GM23338 (cell line): ENCODE measurements at regions not wholly inside any gene's neighbourhood (a gene's known extent, or its start where the extent isn't known, plus 50 kb on each side); places are given as distances from the start of the nearest gene placed in this dataset.

Source experiments
- ATAC-seq: fragments of 200-7000 bp; cut with Tn5 transposase; 3 replicates; pipeline ENCODE4 v1.9.1; 2020
- DNase-seq: peaks from one replicate; pipeline ENCODE4 v3.0.0-alpha.2; 2015; ENCODE audit warnings: low spot score
- H2AFZ ChIP-seq: fragments of 200-600 bp; sonication (generic); 2 replicates; pipeline ENCODE4 v1.8.0; 2016; ENCODE audit warnings: antibody characterized with exemption, mild to moderate bottlenecking, moderate library complexity
- H3F3A ChIP-seq: fragments of 200-600 bp; sonication (generic); replicated peaks from 2 replicates; pipeline ENCODE4 v1.8.0; 2017; ENCODE audit warnings: antibody characterized with exemption, mixed run types, low read depth
- H3K27ac ChIP-seq: fragments of 200-600 bp; sonication (generic); 2 replicates; pipeline ENCODE4 v1.6.1; 2016; ENCODE audit warnings: low read depth
- H3K27me3 ChIP-seq: fragments of 200-600 bp; sonication (generic); 2 replicates; pipeline ENCODE4 v1.8.0; 2016; ENCODE audit warnings: mild to moderate bottlenecking, mixed run types, moderate library complexity; ENCODE audit not compliant: insufficient read depth
- H3K36me3 ChIP-seq: fragments of 200-600 bp; sonication (generic); 2 replicates; pipeline ENCODE4 v1.8.0; 2016; ENCODE audit warnings: mild to moderate bottlenecking; ENCODE audit not compliant: insufficient read depth
- H3K4me1 ChIP-seq: fragments of 200-600 bp; sonication (generic); 2 replicates; pipeline ENCODE4 v1.8.0; 2016; ENCODE audit warnings: mild to moderate bottlenecking, moderate library complexity; ENCODE audit not compliant: insufficient read depth
- H3K4me2 ChIP-seq: fragments of 200-600 bp; sonication (generic); 2 replicates; pipeline ENCODE4 v1.7.1; 2017; ENCODE audit warnings: mixed run types
- H3K4me3 ChIP-seq: fragments of 200-600 bp; sonication (generic); 2 replicates; pipeline ENCODE4 v1.6.1; 2016; ENCODE audit warnings: mixed run types
- H3K79me2 ChIP-seq: fragments of 200-600 bp; sonication (generic); replicated peaks from 2 replicates; pipeline ENCODE4 v1.8.0; 2017; ENCODE audit warnings: mild to moderate bottlenecking; ENCODE audit not compliant: insufficient read depth
- H3K9me2 ChIP-seq: fragments of 200-600 bp; sonication (generic); 2 replicates; pipeline ENCODE4 v1.8.0; 2017; ENCODE audit not compliant: insufficient read depth
- H4K20me1 ChIP-seq: fragments of 200-600 bp; sonication (generic); replicated peaks from 2 replicates; pipeline ENCODE4 v1.8.0; 2017; ENCODE audit warnings: mild to moderate bottlenecking; ENCODE audit not compliant: insufficient read depth
- H3K27ac Mint-ChIP-seq: 2 replicates; pipeline ENCODE4 v1.8.0; 2020; ENCODE audit warnings: inconsistent platforms, mild to moderate bottlenecking, moderate library complexity, mixed read lengths
- H3K27me3 Mint-ChIP-seq: 3 replicates; pipeline ENCODE4 v1.8.0; 2022; ENCODE audit warnings: low read depth, mild to moderate bottlenecking, moderate library complexity, mixed read lengths, inconsistent platforms; ENCODE audit not compliant: insufficient read depth, poor library complexity
- H3K36me3 Mint-ChIP-seq: 3 replicates; pipeline ENCODE4 v1.8.0; 2021; ENCODE audit warnings: low read depth, mild to moderate bottlenecking, inconsistent platforms, moderate library complexity, mixed read lengths
- H3K4me1 Mint-ChIP-seq: 3 replicates; pipeline ENCODE4 v1.8.0; 2020; ENCODE audit warnings: mild to moderate bottlenecking, inconsistent platforms, mixed read lengths
- H3K4me3 Mint-ChIP-seq: 3 replicates; pipeline ENCODE4 v1.8.0; 2021; ENCODE audit warnings: moderate library complexity, mild to moderate bottlenecking, inconsistent platforms, mixed read lengths
- H3K9me3 Mint-ChIP-seq: 3 replicates; pipeline ENCODE4 v1.8.0; 2020; ENCODE audit warnings: moderate library complexity, mild to moderate bottlenecking, inconsistent platforms, mixed read lengths
- CREB1 ChIP-seq: fragments of 250-450 bp; sonication (Bioruptor Pico); IDR thresholded peaks from 2 replicates; pipeline ENCODE4 v1.5.0; 2020; ENCODE audit warnings: low read depth, mild to moderate bottlenecking, moderate library complexity
- CTCF ChIP-seq, 2 experiments: fragments of 200-600 bp in 1 of 2; sonication (generic) in 1 of 2; conservative IDR thresholded peaks; 2 replicates each; pipeline versions ENCODE4 v1.5.1 to v1.6.1; 2016 to 2017; ENCODE audit warnings: antibody characterized with exemption in 2 of 2, low read depth in 2 of 2, mild to moderate bottlenecking in 2 of 2, moderate library complexity in 1 of 2
- ETS1 ChIP-seq: IDR thresholded peaks from 2 replicates; pipeline ENCODE4 v1.6.1; 2016; ENCODE audit warnings: antibody characterized with exemption
- EZH2 ChIP-seq: fragments of 200-600 bp; sonication (generic); IDR thresholded peaks from one replicate; pipeline ENCODE4 v1.8.0; 2017; ENCODE audit warnings: antibody characterized with exemption, mild to moderate bottlenecking, low read depth; ENCODE audit not compliant: unreplicated experiment
- EZH2phosphoT487 ChIP-seq: fragments of 200-600 bp; sonication (generic); IDR thresholded peaks from one replicate; pipeline ENCODE4 v1.8.1; 2018; ENCODE audit warnings: antibody characterized with exemption; ENCODE audit not compliant: unreplicated experiment
- JUNB ChIP-seq: IDR thresholded peaks from one replicate; pipeline ENCODE4 v1.6.1; 2016; ENCODE audit warnings: antibody characterized with exemption; ENCODE audit not compliant: unreplicated experiment
- NANOG ChIP-seq: IDR thresholded peaks from 2 replicates; pipeline ENCODE4 v1.6.1; 2016; ENCODE audit warnings: antibody characterized with exemption, borderline replicate concordance
- POLR2AphosphoS5 ChIP-seq: IDR thresholded peaks from 2 replicates; pipeline ENCODE4 v1.6.1; 2016; ENCODE audit warnings: antibody characterized with exemption, low read depth
- REST ChIP-seq: IDR thresholded peaks from one replicate; pipeline ENCODE4 v1.6.1; 2018; ENCODE audit warnings: antibody characterized with exemption; ENCODE audit not compliant: unreplicated experiment
- STAT1 ChIP-seq: IDR thresholded peaks from one replicate; pipeline ENCODE4 v1.6.1; 2016; ENCODE audit warnings: antibody characterized with exemption; ENCODE audit not compliant: unreplicated experiment
- ZNF114 ChIP-seq: fragments of 250-450 bp; sonication (Bioruptor Pico); IDR thresholded peaks from 2 replicates; pipeline ENCODE4 v1.5.0; 2020; ENCODE audit warnings: mild to moderate bottlenecking, moderate library complexity
- ZNF331 ChIP-seq: fragments of 250-450 bp; sonication (Bioruptor Pico); IDR thresholded peaks from 2 replicates; pipeline ENCODE4 v1.5.0; 2020; ENCODE audit warnings: low read depth, mild to moderate bottlenecking, moderate library complexity
- ZNF462 ChIP-seq: fragments of 250-450 bp; sonication (Bioruptor Pico); IDR thresholded peaks from 2 replicates; pipeline ENCODE4 v1.5.0; 2020; ENCODE audit warnings: mild to moderate bottlenecking, moderate library complexity

- no peak for TF ChIP-seq ZNF331 (CRISPR knock-in tag)
These were observed 1967.5 kb downstream of the SUCLG1 start (continued) for GRCh38 chr2:82491591-82491990.

- ATAC-seq = no peak
- H3K4me2 ChIP-seq = no peak overlapping the region
- H3K27me3 Mint-ChIP-seq = peaks cover 1% of the 10 kb centered on the region
- H3K4me3 Mint-ChIP-seq = no peak overlapping the region
- H3K9me2 ChIP-seq = no peaks in the 10 kb centered on the region
- no peaks in the 10 kb centered on the region for H3K27me3 ChIP-seq
- H3K36me3 ChIP-seq = peaks cover 6% of the 10 kb centered on the region; the same call in 1 of the 2 replicates
- DNase-seq = no peak
- H3K4me3 ChIP-seq = no peak overlapping the region
- peaks cover 6% of the 10 kb centered on the region; the same call in 1 of the 3 replicates for H3K36me3 Mint-ChIP-seq
- no peaks in the 10 kb centered on the region for H3K79me2 ChIP-seq
- H3K4me1 ChIP-seq = no peaks in the 10 kb centered on the region
- peaks cover 9% of the 10 kb centered on the region for H3K9me3 Mint-ChIP-seq
- H3F3A ChIP-seq = no peaks in the 10 kb centered on the region
- H3K27ac Mint-ChIP-seq = no peak overlapping the region
- no peak overlapping the region for H2AFZ ChIP-seq
- H3K4me1 Mint-ChIP-seq = no peaks in the 10 kb centered on the region
- TF ChIP-seq POLR2AphosphoS5 (no peak), STAT1 (no peak), CTCF (conservative IDR thresholded peaks at IDR 0.05; ENCODE audit: low read depth in 2 of 2) (no peak), NANOG (no peak), ZNF462 (no peak), ETS1 (no peak), EZH2 (no peak), ZNF114 (CRISPR knock-in tag) (no peak), JUNB (no peak), ZNF331 (CRISPR knock-in tag) (no peak), CREB1 (CRISPR knock-in tag) (no peak), EZH2phosphoT487 (no peak), REST (no peak)
- H3K27ac ChIP-seq = no peak overlapping the region
- no peaks in the 10 kb centered on the region for H4K20me1 ChIP-seq
These were observed 1971.7 kb downstream of the SUCLG1 start for GRCh38 chr2:82487354-82487753.
